K562 (cell line): ENCODE measurements at regions not wholly inside any gene's neighbourhood (a gene's known extent, or its start where the extent isn't known, plus 50 kb on each side); places are given as distances from the start of the nearest gene placed in this dataset.
A peak's percentile ranks its signal among the peaks of the same experiment; 100 is the strongest.

ENCODE experiments used
- CBX2 ChIP-seq: fragments of 200-600 bp; sonication (generic); IDR thresholded peaks from one replicate; pipeline ENCODE4 v1.6.1; 2012; ENCODE audit warnings: mild to moderate bottlenecking, low read length, inconsistent platforms; ENCODE audit not compliant: insufficient read depth, poor library complexity, severe bottlenecking
- CCAR2 ChIP-seq: fragments of 200-400 bp; formaldehyde crosslinking; IDR thresholded peaks from 2 replicates; pipeline ENCODE4 v1.6.1; 2017; ENCODE audit warnings: mild to moderate bottlenecking, low read depth, low read length
- CEBPB ChIP-seq: fragments of 450-650 bp; IDR thresholded peaks from 2 replicates; pipeline ENCODE4 v1.6.1; 2016; ENCODE audit warnings: missing genetic modification characterization, missing compliant biosample characterization
- CEBPG ChIP-seq, 3 experiments: fragments of 200-800 bp in 1 of 3; sonication (Bioruptor generic) in 1 of 3; sonication (generic) in 1 of 3; formaldehyde crosslinking in 1 of 3; IDR thresholded peaks in 2 of 3; conservative IDR thresholded peaks in 1 of 3; 2 replicates each; pipeline versions ENCODE4 v1.6.1 to v1.8.0; 2016 to 2022; ENCODE audit warnings: missing compliant biosample characterization in 2 of 3, missing genetic modification characterization in 2 of 3, mild to moderate bottlenecking in 1 of 3, missing genetic modification reagents in 1 of 3
- DPF2 ChIP-seq: fragments of 450-650 bp; IDR thresholded peaks from 2 replicates; pipeline ENCODE4 v1.6.1; 2016
- ELF2 ChIP-seq: fragments of 250-450 bp; sonication (Bioruptor Pico); IDR thresholded peaks from 2 replicates; pipeline ENCODE4 v1.5.0; 2021; ENCODE audit warnings: mild to moderate bottlenecking
- ELK1 ChIP-seq: sonication (generic); formaldehyde crosslinking; IDR thresholded peaks from 2 replicates; pipeline ENCODE4 v1.8.1; 2022; ENCODE audit warnings: missing genetic modification reagents
- GABPB2 ChIP-seq: fragments of 250-450 bp; sonication (Bioruptor Pico); conservative IDR thresholded peaks from 2 replicates; pipeline ENCODE4 v1.5.1; 2021; ENCODE audit warnings: mild to moderate bottlenecking
- HMGN3 ChIP-seq: IDR thresholded peaks from 2 replicates; pipeline ENCODE4 v1.6.1; 2011; ENCODE audit warnings: borderline replicate concordance, low read depth, mild to moderate bottlenecking, mixed read lengths, low read length; ENCODE audit not compliant: insufficient read length; ENCODE audit errors: extremely low read depth
- NFATC3 ChIP-seq: fragments of 450-650 bp; IDR thresholded peaks from 2 replicates; pipeline ENCODE4 v1.6.1; 2017; ENCODE audit warnings: mild to moderate bottlenecking
- NKRF ChIP-seq: fragments of 450-650 bp; IDR thresholded peaks from 2 replicates; pipeline ENCODE4 v1.6.1; 2016; ENCODE audit warnings: borderline replicate concordance
- PREB ChIP-seq: sonication (generic); formaldehyde crosslinking; IDR thresholded peaks from 2 replicates; pipeline ENCODE4 v1.8.1; 2023; ENCODE audit warnings: mild to moderate bottlenecking, missing genetic modification reagents
- RBFOX2 ChIP-seq: fragments of 200-400 bp; formaldehyde crosslinking; IDR thresholded peaks from 2 replicates; pipeline ENCODE4 v1.6.1; 2017; ENCODE audit warnings: low read depth, mild to moderate bottlenecking, low read length, moderate library complexity
- RBM15 ChIP-seq: fragments of 200-400 bp; formaldehyde crosslinking; IDR thresholded peaks from 2 replicates; pipeline ENCODE4 v1.6.1; 2018; ENCODE audit warnings: mild to moderate bottlenecking, low read length, moderate library complexity; ENCODE audit not compliant: insufficient read depth
- RFX7 ChIP-seq: fragments of 250-450 bp; sonication (Bioruptor Pico); IDR thresholded peaks from 2 replicates; pipeline ENCODE4 v1.5.1; 2021; ENCODE audit warnings: mild to moderate bottlenecking
- RHOXF2B ChIP-seq: fragments of 250-450 bp; sonication (Bioruptor Pico); conservative IDR thresholded peaks from 2 replicates; pipeline ENCODE4 v1.5.1; 2021
- SLC30A9 ChIP-seq: fragments of 250-450 bp; sonication (Bioruptor Pico); IDR thresholded peaks from 2 replicates; pipeline ENCODE4 v1.8.0; 2022; ENCODE audit warnings: mild to moderate bottlenecking, moderate library complexity
- SMAD2 ChIP-seq: fragments of 150-350 bp; IDR thresholded peaks from 2 replicates; pipeline ENCODE4 v1.6.1; 2014; ENCODE audit warnings: low read depth, mild to moderate bottlenecking, low read length
- TRIM28 ChIP-seq: fragments of 450-650 bp; IDR thresholded peaks from 2 replicates; pipeline ENCODE4 v1.6.1; 2017
- ZNF175 ChIP-seq: fragments of 200-800 bp; sonication (Bioruptor generic); IDR thresholded peaks from 2 replicates; pipeline ENCODE4 v1.6.1; 2016; ENCODE audit warnings: low read depth, mild to moderate bottlenecking, missing genetic modification characterization, missing compliant biosample characterization
- ZNF239 ChIP-seq: fragments of 250-450 bp; sonication (Bioruptor Pico); IDR thresholded peaks from 2 replicates; pipeline ENCODE4 v1.4.0; 2020; ENCODE audit warnings: mild to moderate bottlenecking
- ZNF24 ChIP-seq: fragments of 450-650 bp; IDR thresholded peaks from 2 replicates; pipeline ENCODE4 v1.6.1; 2016
- ZNF592 ChIP-seq: fragments of 450-650 bp; IDR thresholded peaks from 2 replicates; pipeline ENCODE4 v1.6.1; 2017; ENCODE audit warnings: antibody characterized with exemption, mild to moderate bottlenecking

GRCh38 chrX:2159393-2159792 is 341.4 kb downstream of the DHRSX start (continued):
- TF ChIP-seq NKRF: no peak
- no peak for TF ChIP-seq RHOXF2B
- peak; percentile 43 for TF ChIP-seq CEBPG (CRISPR knock-in tag; IDR thresholded peaks at IDR 0.05)
- peak; percentile 85 to 94 for TF ChIP-seq CEBPG (tag; conservative IDR thresholded peaks at IDR 0.05 in 1 of 2, IDR thresholded peaks at IDR 0.05 in 1 of 2)
- no peak for TF ChIP-seq CCAR2
- no peak for TF ChIP-seq HMGN3
- TF ChIP-seq RFX7 (CRISPR knock-in tag): no peak
- no peak for TF ChIP-seq SLC30A9
- TF ChIP-seq ZNF175 (CRISPR knock-in tag): no peak
- no peak for TF ChIP-seq CBX2
- TF ChIP-seq PREB: no peak
- no peak for TF ChIP-seq GABPB2 (CRISPR knock-in tag)
- TF ChIP-seq TRIM28: no peak
- no peak for TF ChIP-seq ZNF239 (CRISPR knock-in tag)
- no peak for TF ChIP-seq RBFOX2
- TF ChIP-seq SMAD2: no peak
- TF ChIP-seq NFATC3: no peak
- TF ChIP-seq CEBPB (tag): peak; percentile 93
- TF ChIP-seq ZNF592: no peak
- no peak for TF ChIP-seq ELK1
- no peak for TF ChIP-seq ELF2
- TF ChIP-seq DPF2: peak; percentile 52
- no peak for TF ChIP-seq ZNF24
- TF ChIP-seq RBM15: no peak
